GM18511 (cell line): ENCODE measurements at regions not wholly inside any gene's neighbourhood (a gene's known extent, or its start where the extent isn't known, plus 50 kb on each side); places are given as distances from the start of the nearest gene placed in this dataset.

Experiments used
- ATAC-seq: cut with Tn5 transposase; IDR thresholded peaks from one replicate; pipeline ENCODE4 v1.9.1; 2021; ENCODE audit warnings: mild to moderate bottlenecking, moderate library complexity; ENCODE audit not compliant: unreplicated experiment

DNA sequence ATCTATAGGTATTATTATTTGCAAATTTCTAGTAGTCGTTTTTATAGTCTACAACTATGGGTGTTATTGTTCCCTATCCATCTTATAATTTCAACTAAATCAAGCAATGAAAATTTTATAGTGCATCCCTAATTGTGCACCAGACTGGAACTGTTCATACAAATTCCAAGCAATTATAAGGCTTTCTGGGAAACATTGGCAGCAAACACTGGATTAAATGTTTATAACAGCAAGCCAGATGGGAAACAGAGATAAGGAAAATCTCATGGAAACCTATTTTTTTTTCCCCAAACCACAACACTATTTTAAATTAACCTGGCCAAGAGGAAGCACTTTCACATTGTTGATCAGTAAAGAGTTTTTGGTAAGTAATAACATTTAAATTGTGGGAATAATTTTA lies 524.3 kb downstream of the RASEF start:
- ATAC-seq, result no peak

DNA sequence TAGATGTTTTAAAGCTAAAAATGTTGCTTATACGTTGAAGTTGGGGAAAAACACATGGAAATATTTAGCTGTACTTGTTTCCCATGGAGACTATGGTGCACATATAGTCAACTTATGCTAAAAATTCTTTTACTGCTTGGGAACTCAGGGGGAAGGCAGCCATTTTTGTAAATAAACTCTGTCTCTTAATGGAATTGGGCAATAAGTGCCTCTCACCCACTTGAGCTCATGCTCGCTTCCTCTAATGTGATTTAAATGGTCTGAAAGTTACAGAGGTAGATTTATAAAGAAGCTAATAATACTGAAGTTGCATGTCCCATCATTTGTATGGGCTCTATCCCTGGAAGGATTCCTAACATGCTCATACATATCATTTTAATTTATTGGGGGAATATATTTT lies 523.8 kb downstream of the RASEF start:
- ATAC-seq, result no peak

GRCh38 chr9:82539856-82540579 lies 522.9 kb downstream of the RASEF start:
- ATAC-seq, result no peak

- no peak for ATAC-seq
Observed at GRCh38 chr9:82543726-82544125, 519.2 kb downstream of the RASEF start.

GRCh38 chr9:82546136-82546535 lies 516.8 kb downstream of the RASEF start:
- no peak for ATAC-seq

- ATAC-seq, result no peak
Observed at GRCh38 chr9:82547995-82548394, 514.9 kb downstream of the RASEF start.

- no peak for ATAC-seq
Observed at GRCh38 chr9:82549174-82549821, 513.6 kb downstream of the RASEF start.

GRCh38 chr9:82552784-82553183 lies 510.2 kb downstream of the RASEF start:
- ATAC-seq, result no peak

GRCh38 chr9:82553654-82554366 lies 509.1 kb downstream of the RASEF start:
- ATAC-seq, result no peak

GRCh38 chr9:82554381-82554780 lies 508.6 kb downstream of the RASEF start:
- no peak for ATAC-seq

DNA sequence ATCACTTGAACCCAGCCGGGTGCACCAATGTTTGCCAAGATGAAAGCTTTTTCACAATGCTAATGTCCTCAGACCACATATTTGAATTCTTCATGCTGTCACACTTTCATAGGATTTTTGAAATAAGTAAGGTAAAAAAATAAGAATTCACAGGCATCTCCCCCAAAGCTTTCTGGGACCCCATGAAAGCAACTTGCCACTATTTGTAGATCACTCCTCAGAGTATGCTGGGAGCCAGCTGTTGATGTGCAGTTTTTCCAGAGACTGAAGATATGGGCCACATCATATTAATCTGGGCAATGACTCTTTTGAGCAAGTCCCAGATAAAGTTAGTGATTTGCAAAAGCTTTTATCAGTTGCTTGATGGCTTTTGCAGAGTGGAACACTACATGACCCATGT lies 507.9 kb downstream of the RASEF start:
- ATAC-seq, result no peak

GRCh38 chr9:82555431-82556051 lies 507.4 kb downstream of the RASEF start:
- ATAC-seq, result no peak

DNA sequence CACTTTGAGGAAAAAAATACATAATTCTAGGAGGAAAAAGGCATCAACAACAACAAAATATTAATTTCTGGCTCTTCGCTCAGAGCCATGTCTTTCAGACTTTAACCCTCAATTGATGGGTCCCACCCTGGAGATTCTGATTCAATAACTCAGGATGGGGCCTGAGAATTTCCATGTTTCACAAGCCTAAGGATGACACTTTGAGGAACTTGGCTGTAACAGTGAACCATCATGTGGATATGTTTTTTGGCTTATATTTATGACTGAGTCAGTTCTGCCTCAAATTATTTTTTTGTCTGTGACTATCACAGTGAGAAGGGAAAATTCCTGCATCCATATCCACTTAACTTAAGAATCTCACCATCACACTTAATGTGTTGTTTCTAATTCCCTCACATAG lies 504.6 kb downstream of the RASEF start:
- ATAC-seq, result no peak

GRCh38 chr9:82558855-82559630 lies 503.9 kb downstream of the RASEF start:
- no peak for ATAC-seq

GRCh38 chr9:82560036-82560435 lies 502.9 kb downstream of the RASEF start:
- no peak for ATAC-seq

- ATAC-seq, result no peak
Observed at GRCh38 chr9:82560457-82560904, 502.5 kb downstream of the RASEF start.

GRCh38 chr9:82563094-82563493 lies 499.8 kb downstream of the RASEF start:
- no peak for ATAC-seq

DNA sequence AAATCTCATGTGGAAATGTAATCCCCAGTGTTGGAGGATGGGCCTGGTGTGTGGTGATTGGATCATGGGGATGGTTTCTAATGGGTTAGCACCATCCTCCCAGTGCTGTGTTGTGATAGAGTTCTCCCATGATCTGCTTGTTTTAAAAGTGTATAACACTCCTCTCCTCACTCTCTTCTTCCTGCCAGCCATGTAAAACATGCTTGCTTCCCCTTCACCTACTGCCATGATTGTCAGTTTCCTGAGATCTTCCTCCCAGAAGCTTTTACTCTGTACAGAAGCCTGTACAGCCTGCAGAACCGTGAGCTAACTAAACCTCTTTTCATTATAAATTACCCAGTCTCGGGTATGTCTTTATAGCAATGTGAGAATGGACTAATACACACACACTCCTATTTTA lies 499.1 kb downstream of the RASEF start:
- no peak for ATAC-seq

GRCh38 chr9:82565188-82565969 lies 497.6 kb downstream of the RASEF start:
- ATAC-seq, result no peak

DNA sequence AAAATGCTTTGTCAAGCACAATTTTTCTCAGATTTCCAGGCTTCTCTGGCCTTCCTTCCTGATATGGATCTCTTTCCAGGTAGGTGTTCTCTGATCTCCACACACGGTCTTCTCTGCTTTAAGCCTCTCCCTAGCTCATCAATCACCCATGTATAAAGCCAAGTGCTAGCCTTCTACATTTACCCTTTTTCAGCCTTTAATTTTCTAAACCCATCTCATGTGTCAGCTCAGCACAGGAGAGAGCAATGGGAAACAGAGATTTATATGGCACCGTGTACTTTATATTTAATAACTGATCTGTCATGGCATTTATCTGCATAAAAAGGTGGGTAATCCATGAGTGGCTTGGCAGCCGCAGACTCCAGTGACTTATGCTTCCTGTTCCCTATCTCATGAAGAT lies 495.0 kb downstream of the RASEF start:
- ATAC-seq, result no peak
